Colonic mucosa (tissue), 4 donors: ENCODE measurements at regions not wholly inside any gene's neighbourhood (a gene's known extent, or its start where the extent isn't known, plus 50 kb on each side); places are given as distances from the start of the nearest gene placed in this dataset.

Experiments used
- DNase-seq: peaks from one replicate; pipeline ENCODE4 v3.0.0-alpha.2; 2020
- H3K27ac ChIP-seq: fragments of 200-600 bp; one replicate; pipeline ENCODE4 v1.8.0; 2021
- H3K27me3 ChIP-seq: fragments of 200-600 bp; one replicate; pipeline ENCODE4 v1.8.0; 2021
- H3K36me3 ChIP-seq: fragments of 200-600 bp; one replicate; pipeline ENCODE4 v1.8.0; 2021
- H3K4me1 ChIP-seq: fragments of 200-600 bp; one replicate; pipeline ENCODE4 v1.8.0; 2021; ENCODE audit warnings: mild to moderate bottlenecking
- H3K4me3 ChIP-seq: fragments of 200-600 bp; one replicate; pipeline ENCODE4 v1.8.0; 2021
- H3K9ac ChIP-seq, 2 donors: one replicate each; pipeline ENCODE4 v1.7.0; 2013; ENCODE audit warnings: control low read depth in 2 of 2, low read depth in 2 of 2, low read length in 2 of 2
- H3K9me3 ChIP-seq: fragments of 200-600 bp; one replicate; pipeline ENCODE4 v1.8.0; 2021
- CTCF ChIP-seq: fragments of 200-600 bp; IDR thresholded peaks from one replicate; pipeline ENCODE4 v1.8.0; 2022; ENCODE audit warnings: antibody characterized with exemption, mild to moderate bottlenecking
- intact Hi-C: fragments of 100-400 bp; cut with DNase I; formaldehyde crosslinking; loops from one replicate; pipeline ENCODE4 v1.14.1; 2022
- donor health status: healthy.
- donor health status: DM: no; HTN: no; CAD: no.
- donor health status: DM: no; HTN: no; CAD: no.

- Histone ChIP-seq H3K27ac (no peak overlapping the region), H3K4me3 (no peak overlapping the region), H3K36me3 (no peaks in the 10 kb centered on the region), H3K4me1 (peaks cover 4% of the 10 kb centered on the region), H3K9me3 (no peaks in the 10 kb centered on the region), H3K27me3 (no peaks in the 10 kb centered on the region), H3K9ac (no peak overlapping the region)
- TF ChIP-seq CTCF: no peak
- no peak for DNase-seq
- intact Hi-C loops: no loop called here
Measured at GRCh38 chr2:129880309-129880708, 99.2 kb upstream of the RAB6C start.

GRCh38 chr2:129880971-129881370, 98.5 kb upstream of the RAB6C start:
- Histone ChIP-seq H3K4me1 (peaks cover 4% of the 10 kb centered on the region), H3K36me3 (no peaks in the 10 kb centered on the region), H3K9me3 (no peaks in the 10 kb centered on the region), H3K9ac (no peak overlapping the region), H3K27ac (no peak overlapping the region), H3K4me3 (no peak overlapping the region), H3K27me3 (no peaks in the 10 kb centered on the region)
- TF ChIP-seq CTCF: no peak
- intact Hi-C loops: no loop called here
- no peak for DNase-seq

- TF ChIP-seq CTCF: no peak
- intact Hi-C loops: no loop called here
- H3K4me1 ChIP-seq: peaks cover under 1% of the 10 kb centered on the region
Measured at GRCh38 chr2:129881786-129882396, 97.6 kb upstream of the RAB6C start.

GRCh38 chr2:129882476-129882875, 97.0 kb upstream of the RAB6C start:
- Histone ChIP-seq H3K36me3 (no peaks in the 10 kb centered on the region), H3K27me3 (no peaks in the 10 kb centered on the region), H3K9ac (no peak overlapping the region), H3K27ac (no peak overlapping the region), H3K4me3 (no peak overlapping the region), H3K9me3 (no peaks in the 10 kb centered on the region), H3K4me1 (no peaks in the 10 kb centered on the region)
- intact Hi-C loops: no loop called here
- no peak for DNase-seq
- TF ChIP-seq CTCF: no peak

More at GRCh38 chr2:129881786-129882396, 97.6 kb upstream of the RAB6C start:
- Histone ChIP-seq H3K27ac (no peak overlapping the region), H3K9ac (no peak overlapping the region), H3K36me3 (no peaks in the 10 kb centered on the region), H3K27me3 (no peaks in the 10 kb centered on the region), H3K4me3 (no peak overlapping the region), H3K9me3 (no peaks in the 10 kb centered on the region)
- DNase-seq: no peak

- DNase-seq: no peak
- Histone ChIP-seq H3K27ac (no peak overlapping the region), H3K36me3 (no peaks in the 10 kb centered on the region), H3K9ac (no peak overlapping the region), H3K4me1 (no peaks in the 10 kb centered on the region), H3K27me3 (no peaks in the 10 kb centered on the region), H3K4me3 (no peak overlapping the region), H3K9me3 (no peaks in the 10 kb centered on the region)
- no peak for TF ChIP-seq CTCF
- intact Hi-C loops: no loop called here
Measured at GRCh38 chr2:129883121-129883520, 96.3 kb upstream of the RAB6C start.
